WTC11 (cell line): ENCODE measurements at regions not wholly inside any gene's neighbourhood (a gene's known extent, or its start where the extent isn't known, plus 50 kb on each side); places are given as distances from the start of the nearest gene placed in this dataset.

Experiments used
- CTCF ChIP-seq: fragments of 200-600 bp; IDR thresholded peaks from 2 replicates; pipeline ENCODE4 v1.8.0; 2022; ENCODE audit warnings: antibody characterized with exemption
- ZNF121 ChIP-seq: sonication (generic); formaldehyde crosslinking; IDR thresholded peaks from 2 replicates; pipeline ENCODE4 v1.8.0; 2023; ENCODE audit warnings: missing genetic modification reagents
- ZSCAN18 ChIP-seq: fragments of 250-450 bp; sonication (Bioruptor Pico); IDR thresholded peaks from 2 replicates; pipeline ENCODE4 v2.1.2; 2022; ENCODE audit warnings: mild to moderate bottlenecking, moderate library complexity
- TF ChIP-seq, protein P1 (sequence below): sonication (generic); formaldehyde crosslinking; IDR thresholded peaks from 2 replicates; pipeline ENCODE4 v1.8.0; 2022; ENCODE audit warnings: mild to moderate bottlenecking, missing genetic modification reagents

DNA sequence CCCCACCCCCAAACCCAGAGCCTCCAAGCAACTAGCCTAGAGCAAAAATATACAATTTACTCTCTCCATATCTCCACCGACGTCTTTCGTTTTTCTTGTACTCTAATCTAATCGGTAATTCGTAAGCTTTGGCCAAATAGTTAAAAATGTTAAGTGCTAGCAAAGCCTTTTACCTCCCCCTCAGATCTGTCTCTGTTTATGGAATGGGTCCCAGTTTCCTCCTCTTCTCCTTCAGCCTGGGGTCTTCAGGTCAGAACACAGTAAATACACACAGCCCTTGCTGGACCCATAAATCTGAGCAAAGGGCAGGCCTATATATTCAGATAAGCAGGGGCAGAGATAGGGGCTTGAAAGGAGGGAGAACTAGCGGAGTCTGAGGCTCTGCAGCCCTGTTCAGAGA lies 267.4 kb downstream of the MEIS1 start:
- TF ChIP-seq CTCF (no peak), ZNF121 (CRISPR knock-in tag) (no peak), ZSCAN18 (CRISPR knock-in tag) (no peak)
- TF ChIP-seq, protein P1, sequence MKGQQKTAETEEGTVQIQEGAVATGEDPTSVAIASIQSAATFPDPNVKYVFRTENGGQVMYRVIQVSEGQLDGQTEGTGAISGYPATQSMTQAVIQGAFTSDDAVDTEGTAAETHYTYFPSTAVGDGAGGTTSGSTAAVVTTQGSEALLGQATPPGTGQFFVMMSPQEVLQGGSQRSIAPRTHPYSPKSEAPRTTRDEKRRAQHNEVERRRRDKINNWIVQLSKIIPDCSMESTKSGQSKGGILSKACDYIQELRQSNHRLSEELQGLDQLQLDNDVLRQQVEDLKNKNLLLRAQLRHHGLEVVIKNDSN (CRISPR knock-in tag) = no peak
